ENCODE measurements at regions not wholly inside any gene's neighbourhood (a gene's known extent, or its start where the extent isn't known, plus 50 kb on each side); places are given as distances from the start of the nearest gene placed in this dataset.
A peak's percentile ranks its signal among the peaks of the same experiment; 100 is the strongest.

GRCh38 chr11:110371084-110371483, 58.7 kb upstream of the FDX1 start:
- no peak for ATAC-seq
- no peaks in the 10 kb centered on the region for H3K9me3 ChIP-seq
- TF ChIP-seq CTCF (IDR thresholded peaks at IDR 0.05) (no peak), POLR2A (IDR thresholded peaks at IDR 0.05) (no peak)
- H3K27ac ChIP-seq, result no peak overlapping the region
- H3K4me1 ChIP-seq, result peaks cover 0 to 15% (median 6%) of the 10 kb centered on the region in 4 donors
- H3K36me3 ChIP-seq, result no peaks in the 10 kb centered on the region
- WGBS (ENCODE audit: insufficient coverage, low coverage, low lambda C conversion rate, missing lambda C conversion rate), result 75% methylated on average over 1 of the region's 1 CpG
- H3K4me3 ChIP-seq, result no peak overlapping the region
- DNase-seq, result no peak
- H3K27me3 ChIP-seq, result no peaks in the 10 kb centered on the region
- intact Hi-C loops (cut with DNase I), result loop anchor here in 1 of 2 donors (10.0 kb wide), 1 partner anchor 166 kb away; no protein-coding TSS in a partner anchor

GRCh38 chr11:110373051-110373702, 56.6 kb upstream of the FDX1 start:
- DNase-seq (no peak), ATAC-seq (peak in 1 of 4 donors; percentile 19)
- Histone ChIP-seq H3K9me3 (no peaks in the 10 kb centered on the region), H3K4me1 (peaks cover 0 to 30% (median 10%) of the 10 kb centered on the region in 4 donors), H3K36me3 (no peaks in the 10 kb centered on the region), H3K27me3 (no peaks in the 10 kb centered on the region), H3K4me3 (no peak overlapping the region), H3K27ac (no peak overlapping the region)
- no peak for TF ChIP-seq POLR2A (IDR thresholded peaks at IDR 0.05)
- TF ChIP-seq CTCF (IDR thresholded peaks at IDR 0.05), result no peak
- 63% methylated on average over 4 of the region's 5 CpGs for WGBS (ENCODE audit: insufficient coverage, low coverage, low lambda C conversion rate, missing lambda C conversion rate)
- intact Hi-C loops (cut with DNase I), result loop anchor here in 1 of 2 donors (10.0 kb wide), 1 partner anchor 168 kb away; no protein-coding TSS in a partner anchor

DNA sequence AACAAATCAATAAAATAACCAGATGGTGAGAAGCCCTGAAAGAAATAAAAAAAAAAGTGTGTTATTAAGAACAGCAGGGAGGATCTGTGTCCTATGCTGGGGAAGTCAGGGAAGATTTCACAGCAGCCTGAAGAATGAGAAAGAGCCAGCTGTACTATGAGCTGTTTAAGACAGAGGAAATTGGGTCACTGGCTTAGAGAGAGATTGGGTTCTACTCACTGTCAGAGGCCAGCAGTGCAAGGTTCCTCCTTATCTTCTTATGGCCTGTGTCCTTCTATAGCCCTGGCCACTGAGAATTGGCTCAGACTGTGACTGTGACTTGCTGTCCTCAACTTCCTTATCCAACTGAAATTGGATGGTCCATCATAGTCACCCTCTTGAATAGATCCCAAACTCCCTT, 54.8 kb upstream of the FDX1 start:
- Histone ChIP-seq H3K36me3 (no peaks in the 10 kb centered on the region), H3K27ac (peak overlapping the region in 1 of 3 donors; percentile 34)
- peak; percentile 4 to 55 (median 34) for ATAC-seq

GRCh38 chr11:110375351-110375750, 54.4 kb upstream of the FDX1 start:
- H3K4me3 ChIP-seq, result no peak overlapping the region
- TF ChIP-seq CTCF (IDR thresholded peaks at IDR 0.05), result no peak
- no peak for TF ChIP-seq POLR2A (IDR thresholded peaks at IDR 0.05)
- H3K9me3 ChIP-seq, result no peaks in the 10 kb centered on the region
- H3K27me3 ChIP-seq, result no peaks in the 10 kb centered on the region
- DNase-seq (no peak), ATAC-seq (no peak)
- no peaks in the 10 kb centered on the region for H3K36me3 ChIP-seq
- peaks cover 0 to 30% (median 10%) of the 10 kb centered on the region in 4 donors for H3K4me1 ChIP-seq
- H3K27ac ChIP-seq, result peak overlapping the region in 1 of 3 donors; percentile 34
- intact Hi-C loops (cut with DNase I), result loop anchor here in 1 of 2 donors (10.0 kb wide), 1 partner anchor 171 kb away; no protein-coding TSS in a partner anchor

More for the DNA sequence above, 54.8 kb upstream of the FDX1 start:
- TF ChIP-seq CTCF (IDR thresholded peaks at IDR 0.05) (no peak), POLR2A (IDR thresholded peaks at IDR 0.05) (no peak)
- no peak overlapping the region for H3K4me3 ChIP-seq
- H3K9me3 ChIP-seq, result no peaks in the 10 kb centered on the region
- intact Hi-C loops (cut with DNase I), result loop anchor here in 1 of 2 donors (10.0 kb wide), 1 partner anchor 170 kb away; no protein-coding TSS in a partner anchor
- peaks cover 0 to 30% (median 10%) of the 10 kb centered on the region in 4 donors for H3K4me1 ChIP-seq
- H3K27me3 ChIP-seq, result no peaks in the 10 kb centered on the region
- DNase-seq, result no peak

Measured in right lobe of liver (tissue), 6 donors.